ENCODE measurements at regions not wholly inside any gene's neighbourhood (a gene's known extent, or its start where the extent isn't known, plus 50 kb on each side); places are given as distances from the start of the nearest gene placed in this dataset.
A peak's percentile ranks its signal among the peaks of the same experiment; 100 is the strongest.

DNA sequence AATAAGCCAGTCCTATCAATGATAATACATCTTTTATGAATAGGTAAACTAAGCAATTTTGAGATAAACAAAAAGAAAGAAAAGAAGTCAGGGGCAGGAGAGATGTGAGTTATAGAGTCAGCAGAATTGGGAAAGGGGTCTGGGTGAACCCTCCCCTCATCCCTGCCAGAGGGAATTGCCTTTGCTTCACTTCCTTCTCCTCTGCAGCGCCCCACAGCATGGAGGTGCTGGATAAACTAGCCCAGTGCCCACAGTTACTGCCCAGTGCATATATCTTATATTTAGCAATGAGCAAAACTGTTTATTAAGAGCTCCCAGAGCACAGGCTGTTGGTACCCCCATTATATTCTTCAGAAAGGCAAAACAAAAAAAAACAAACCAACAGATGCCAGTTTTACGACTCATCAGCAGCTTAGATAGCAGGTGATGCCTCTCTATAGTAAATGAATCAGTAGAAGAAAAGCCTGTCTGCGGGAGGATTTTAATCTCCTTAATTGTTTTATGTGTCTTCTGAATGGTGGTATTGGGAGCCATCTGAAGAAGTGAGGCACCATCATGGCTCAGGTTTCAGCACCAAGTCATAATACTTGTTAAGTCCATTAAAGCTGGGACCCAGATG lies 419.2 kb downstream of the EPM2A start:
- DNase-seq (ENCODE audit: low read depth in 4 of 4, low spot score in 3 of 4): no peak

GRCh38 chr6:145318952-145319351 lies 416.4 kb downstream of the EPM2A start:
- DNase-seq (ENCODE audit: low read depth in 4 of 4, low spot score in 3 of 4): no peak

- no peak for DNase-seq (ENCODE audit: low read depth in 4 of 4, low spot score in 3 of 4)
Observed at GRCh38 chr6:145319605-145320004, 415.7 kb downstream of the EPM2A start.

DNA sequence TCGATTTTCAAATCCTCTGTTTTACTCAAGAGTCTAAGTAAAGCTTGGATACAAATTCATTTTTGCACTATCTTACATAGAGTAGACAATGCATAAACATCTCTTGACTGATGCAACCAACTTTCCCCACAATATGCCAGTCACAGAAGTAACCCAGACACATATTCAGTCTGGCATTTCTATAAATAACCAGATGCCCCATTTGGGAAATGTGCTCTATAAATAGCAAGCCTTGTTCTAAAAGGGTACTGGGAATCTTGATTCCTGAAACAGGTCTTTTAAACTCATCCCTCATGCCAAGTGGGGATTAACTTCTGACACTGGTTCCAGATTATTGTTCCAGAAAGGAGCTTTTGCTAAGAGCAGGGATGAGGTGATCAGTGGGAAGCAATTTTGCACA lies 411.7 kb downstream of the EPM2A start:
- no peak for DNase-seq (ENCODE audit: low read depth in 4 of 4, low spot score in 3 of 4)

DNA sequence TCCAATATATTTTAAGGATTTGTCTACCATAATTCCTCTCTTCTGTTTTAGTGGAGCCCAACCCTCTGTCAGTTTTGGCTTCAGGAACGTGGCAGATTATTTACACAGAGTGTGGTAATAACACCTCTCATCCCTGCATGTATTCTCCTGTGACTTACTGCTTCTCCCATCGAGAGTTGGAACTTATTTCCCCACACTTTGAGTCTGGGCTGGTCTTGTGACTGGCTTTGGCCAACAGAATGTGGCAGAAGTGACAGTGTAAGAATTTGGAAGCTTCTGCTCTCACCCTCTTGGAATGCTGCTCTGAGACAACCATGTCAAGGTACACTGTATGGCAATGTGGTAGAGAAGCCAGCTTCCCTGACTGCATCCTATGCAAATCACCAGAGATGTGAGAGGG lies 407.7 kb downstream of the EPM2A start:
- DNase-seq (ENCODE audit: low read depth in 4 of 4, low spot score in 3 of 4): no peak

DNA sequence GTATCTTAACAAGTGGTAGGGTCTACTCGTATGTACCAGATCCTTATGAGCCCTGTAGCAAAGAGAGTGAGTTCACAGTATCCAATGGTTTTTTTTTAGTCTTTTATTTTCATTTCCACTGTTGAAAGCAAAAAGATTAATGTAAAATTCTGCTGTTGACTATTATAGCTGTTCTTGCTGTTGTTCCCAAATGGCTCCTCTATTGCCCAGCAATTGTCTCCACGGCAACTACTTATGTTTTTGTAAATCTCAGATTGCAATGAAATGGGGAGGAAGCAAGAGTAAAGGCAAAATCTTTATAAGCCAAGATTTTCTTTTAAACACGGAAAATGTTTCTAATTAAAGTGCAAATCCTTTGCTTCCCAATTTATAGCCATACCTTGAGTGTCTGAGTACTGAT lies 406.1 kb downstream of the EPM2A start:
- no peak for DNase-seq (ENCODE audit: low read depth in 4 of 4, low spot score in 3 of 4)

DNA sequence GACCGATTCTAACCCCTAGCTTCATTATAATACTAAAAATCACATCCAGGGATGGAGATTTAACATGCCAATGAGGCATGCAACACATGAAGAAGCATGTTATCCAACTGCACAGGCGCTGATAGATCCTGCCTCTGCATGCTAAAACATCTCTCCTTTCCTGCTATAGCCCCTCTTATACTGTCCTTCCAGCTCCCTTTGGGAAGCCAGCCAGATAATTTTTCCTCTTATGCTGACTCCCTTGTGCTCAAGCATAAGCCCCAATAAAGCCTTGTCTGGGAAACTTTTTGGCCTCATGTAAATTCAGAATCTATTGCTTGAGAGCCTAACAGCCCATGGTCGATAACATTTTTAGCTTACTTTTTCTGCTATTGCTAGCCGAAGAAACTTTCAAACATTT lies 404.3 kb downstream of the EPM2A start:
- DNase-seq (ENCODE audit: low read depth in 4 of 4, low spot score in 3 of 4): no peak

- DNase-seq (ENCODE audit: low read depth in 4 of 4, low spot score in 3 of 4): no peak
Observed at GRCh38 chr6:145332011-145332410, 403.3 kb downstream of the EPM2A start.

DNA sequence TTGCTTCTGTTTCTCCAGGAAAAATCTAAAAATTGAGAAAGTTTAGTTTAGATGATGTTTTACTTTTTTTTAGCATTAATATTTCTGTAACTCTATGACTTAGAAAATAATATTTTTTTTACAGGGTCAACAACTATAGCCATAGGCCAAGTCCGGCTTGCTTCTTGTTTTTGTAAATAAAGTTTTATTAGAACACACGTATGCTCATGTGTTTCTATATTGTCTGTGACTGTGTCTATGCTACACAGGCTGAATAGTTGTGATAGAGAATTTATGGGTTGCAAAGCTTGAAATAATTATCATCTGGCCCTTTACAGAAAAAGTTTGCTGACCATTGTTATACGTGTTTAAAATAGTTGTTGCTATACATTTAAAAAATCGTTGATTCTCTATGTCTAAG lies 399.2 kb downstream of the EPM2A start:
- DNase-seq (ENCODE audit: low read depth in 4 of 4, low spot score in 3 of 4): no peak

GRCh38 chr6:145339089-145339488 lies 396.2 kb downstream of the EPM2A start:
- no peak for DNase-seq (ENCODE audit: low read depth in 4 of 4, low spot score in 3 of 4)

GRCh38 chr6:145340256-145340655 lies 395.1 kb downstream of the EPM2A start:
- DNase-seq (ENCODE audit: low read depth in 4 of 4, low spot score in 3 of 4): no peak

DNA sequence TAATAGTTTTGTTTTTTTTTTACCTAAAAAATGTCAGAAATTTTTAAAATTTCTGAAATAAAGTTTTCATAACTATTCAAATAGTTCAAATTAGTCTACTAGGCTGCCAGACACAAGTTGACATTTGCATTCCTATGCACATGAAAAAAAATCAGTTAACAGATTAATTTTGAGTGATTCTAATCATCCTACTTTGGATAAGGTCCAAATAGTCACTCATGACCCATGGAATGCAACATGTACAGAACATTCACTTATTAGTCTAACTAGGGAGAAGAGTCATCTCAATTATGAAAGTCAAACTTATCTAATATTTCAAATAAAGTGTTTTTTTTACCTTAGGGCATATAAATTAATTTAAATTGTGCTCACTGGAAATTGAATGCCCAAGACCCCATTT lies 390.2 kb downstream of the EPM2A start:
- no peak for DNase-seq (ENCODE audit: low read depth in 4 of 4, low spot score in 3 of 4)

DNA sequence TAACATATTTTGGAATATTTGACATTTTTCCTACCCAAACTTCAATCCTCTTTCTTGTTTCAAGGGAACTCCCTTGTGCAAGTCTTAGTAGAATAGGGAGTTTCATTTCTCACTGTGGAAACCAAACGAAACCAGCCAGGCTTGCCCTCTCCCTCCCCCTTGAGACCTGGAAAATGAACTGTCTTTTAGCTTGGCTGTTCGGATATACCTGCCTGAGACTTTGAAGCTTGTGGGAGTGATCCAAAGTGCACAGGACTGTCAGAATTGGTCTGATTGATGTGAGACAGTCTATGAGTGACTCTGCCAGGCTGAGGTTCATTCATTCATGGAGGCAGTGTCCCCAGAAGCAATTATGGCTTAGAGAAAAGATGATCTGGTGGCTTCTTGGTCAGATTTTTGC lies 388.1 kb downstream of the EPM2A start:
- DNase-seq (ENCODE audit: low read depth in 4 of 4, low spot score in 3 of 4): peak in 1 of 4 donors; percentile 5

- no peak for DNase-seq (ENCODE audit: low read depth in 4 of 4, low spot score in 3 of 4)
Observed at GRCh38 chr6:145349950-145350510, 385.3 kb downstream of the EPM2A start.

GRCh38 chr6:145350928-145351327 lies 384.4 kb downstream of the EPM2A start:
- DNase-seq (ENCODE audit: low read depth in 4 of 4, low spot score in 3 of 4): no peak

DNA sequence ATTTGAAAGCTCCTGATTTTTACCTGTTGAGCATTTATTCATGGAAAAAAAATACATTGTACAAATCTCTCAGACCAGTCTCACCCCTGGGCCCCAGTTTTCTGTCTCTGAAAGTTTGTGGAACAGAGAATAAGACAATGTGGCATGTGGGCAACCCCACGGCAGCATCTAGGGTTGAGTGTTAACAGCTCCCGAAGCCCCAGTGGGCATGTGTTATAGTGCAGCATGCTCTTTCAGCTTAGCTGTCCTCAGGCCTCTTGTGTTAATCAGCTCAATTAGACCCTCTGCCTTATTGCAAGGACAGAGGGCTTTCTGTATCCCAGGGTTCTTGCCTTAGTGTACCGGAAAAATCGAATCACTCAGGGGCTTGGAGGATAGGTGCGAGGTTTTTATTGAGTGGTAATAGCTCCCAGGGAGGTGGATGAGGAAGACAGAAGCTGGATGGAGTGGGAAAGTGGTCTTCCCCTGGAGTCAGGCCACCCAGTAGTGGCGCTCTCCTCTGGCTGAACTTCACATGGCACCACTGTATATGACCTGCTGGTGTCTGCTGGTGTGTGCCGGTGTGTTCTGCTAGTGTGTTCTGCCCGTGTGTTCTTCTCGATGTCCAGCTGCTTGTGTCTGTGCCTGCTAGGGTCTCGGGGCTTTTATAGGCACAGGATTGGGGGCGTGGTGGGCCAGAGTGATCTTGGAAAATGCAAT lies 382.8 kb downstream of the EPM2A start:
- DNase-seq (ENCODE audit: low read depth in 4 of 4, low spot score in 3 of 4): no peak

- DNase-seq (ENCODE audit: low read depth in 4 of 4, low spot score in 3 of 4): no peak
Observed at GRCh38 chr6:145360865-145361264, 374.5 kb downstream of the EPM2A start.

DNA sequence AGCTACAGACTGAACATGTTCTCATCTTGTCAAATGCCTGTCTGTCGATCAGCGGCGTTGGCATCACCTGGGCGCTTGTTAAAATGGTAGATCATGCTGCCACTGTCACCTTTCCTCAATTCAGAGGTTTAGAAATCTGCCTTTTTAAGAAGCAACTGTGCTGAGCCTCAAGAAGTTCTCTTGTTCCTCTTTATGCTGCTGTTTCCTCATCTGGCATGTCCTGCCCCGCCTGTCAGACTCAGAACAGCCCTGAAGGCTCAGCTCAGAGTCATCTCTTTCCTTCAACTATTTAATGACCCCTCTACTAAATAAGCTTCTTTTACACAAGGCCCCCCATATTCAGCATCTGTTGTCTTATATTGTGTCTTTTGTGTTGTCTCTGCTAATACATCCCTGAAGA lies 368.2 kb downstream of the EPM2A start:
- DNase-seq (ENCODE audit: low read depth in 4 of 4, low spot score in 3 of 4): no peak

- no peak for DNase-seq (ENCODE audit: low read depth in 4 of 4, low spot score in 3 of 4)
Observed at GRCh38 chr6:145368075-145368474, 367.2 kb downstream of the EPM2A start.

GRCh38 chr6:145370559-145370958 lies 364.8 kb downstream of the EPM2A start:
- DNase-seq (ENCODE audit: low read depth in 4 of 4, low spot score in 3 of 4): no peak

DNA sequence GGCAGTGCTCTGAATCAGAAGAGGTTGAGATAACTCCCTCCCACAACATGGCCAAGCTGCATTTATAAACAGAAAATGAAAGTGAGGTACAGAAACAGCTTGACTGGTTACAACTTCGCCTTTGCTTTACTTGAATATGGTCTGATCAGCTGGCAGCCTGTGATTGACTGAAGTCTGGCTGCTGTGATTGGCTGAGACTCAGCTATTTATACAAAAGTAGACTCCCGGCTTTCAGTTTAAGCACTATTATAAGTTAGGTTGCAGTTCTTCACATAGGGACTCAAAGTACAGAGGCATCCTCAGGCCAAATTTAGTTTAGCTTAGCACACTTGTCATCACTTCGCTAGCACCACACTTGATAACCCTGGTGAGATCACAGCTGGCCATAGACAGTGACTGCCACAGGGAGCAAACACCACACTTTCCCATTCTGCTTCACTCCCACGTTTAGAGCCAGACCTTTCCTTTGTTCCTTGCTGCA lies 362.6 kb downstream of the EPM2A start:
- no peak for DNase-seq (ENCODE audit: low read depth in 4 of 4, low spot score in 3 of 4)

DNA sequence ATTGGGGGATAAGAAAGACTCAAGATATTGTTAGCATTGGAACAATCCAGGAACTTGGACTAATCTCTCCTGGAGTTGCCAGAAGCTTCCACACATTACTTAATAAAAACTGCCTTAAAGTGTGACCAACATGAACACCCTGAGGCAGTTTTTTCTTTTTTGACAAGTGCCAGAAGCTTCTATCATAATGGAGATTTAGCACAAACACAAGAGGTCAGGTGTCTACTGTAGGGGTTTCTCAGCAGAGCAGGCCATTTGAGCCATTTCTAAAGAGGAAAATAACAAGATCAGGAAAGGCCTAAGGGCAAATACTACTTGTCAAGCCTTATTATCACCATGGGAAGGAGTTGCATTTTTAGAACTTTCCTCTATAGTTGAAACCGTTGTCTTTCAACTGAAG lies 361.5 kb downstream of the EPM2A start:
- no peak for DNase-seq (ENCODE audit: low read depth in 4 of 4, low spot score in 3 of 4)
